Posterior vena cava (tissue), 2 donors: ENCODE measurements at regions not wholly inside any gene's neighbourhood (a gene's known extent, or its start where the extent isn't known, plus 50 kb on each side); places are given as distances from the start of the nearest gene placed in this dataset.

ENCODE experiments used
- DNase-seq: peaks from one replicate; pipeline ENCODE4 v3.0.0-alpha.2; 2020; ENCODE audit warnings: low spot score
- intact Hi-C, 2 donors: fragments of 100-400 bp; cut with DNase I; formaldehyde crosslinking; loops; one replicate each; pipeline versions ENCODE4 v1.14.1 to v1.14.2; 2022 to 2023
- donor health status: DM: yes; HTN: yes; CAD: no.
- donor health status: DM: yes; HTN: yes; CAD: no.

GRCh38 chr5:164372892-164373291, 867.5 kb downstream of the MAT2B start:
- no peak for DNase-seq
- intact Hi-C loops = no loop called here

GRCh38 chr5:164373876-164374275, 868.5 kb downstream of the MAT2B start:
- intact Hi-C loops = no loop called here
- DNase-seq = no peak

- intact Hi-C loops = no loop called here
- DNase-seq = no peak
Observed at GRCh38 chr5:164375051-164375450, 869.6 kb downstream of the MAT2B start.

- no peak for DNase-seq
- intact Hi-C loops = no loop called here
Observed at GRCh38 chr5:164376843-164377242, 871.4 kb downstream of the MAT2B start.

- intact Hi-C loops = no loop called here
- no peak for DNase-seq
Observed at GRCh38 chr5:164377746-164378145, 872.3 kb downstream of the MAT2B start.

GRCh38 chr5:164383662-164384061, 878.2 kb downstream of the MAT2B start:
- DNase-seq = no peak

GRCh38 chr5:164392531-164392930, 887.1 kb downstream of the MAT2B start:
- no peak for DNase-seq
- intact Hi-C loops = no loop called here

More at GRCh38 chr5:164383662-164384061, 878.2 kb downstream of the MAT2B start:
- intact Hi-C loops = no loop called here

GRCh38 chr5:164394686-164395194, 889.3 kb downstream of the MAT2B start:
- intact Hi-C loops = no loop called here
- DNase-seq = no peak

- intact Hi-C loops = no loop called here
- no peak for DNase-seq
Observed at GRCh38 chr5:164412531-164412930, 907.1 kb downstream of the MAT2B start.

- intact Hi-C loops = no loop called here
- DNase-seq = no peak
Observed at GRCh38 chr5:164420161-164420560, 914.7 kb downstream of the MAT2B start.

- intact Hi-C loops = no loop called here
- DNase-seq = no peak
Observed at GRCh38 chr5:164422400-164422799, 917.0 kb downstream of the MAT2B start.

GRCh38 chr5:164431634-164432304, 926.4 kb downstream of the MAT2B start:
- no peak for DNase-seq
- intact Hi-C loops = no loop called here

- no peak for DNase-seq
- intact Hi-C loops = no loop called here
Observed at GRCh38 chr5:164433106-164433870, 927.9 kb downstream of the MAT2B start.

- intact Hi-C loops = no loop called here
- DNase-seq = no peak
Observed at GRCh38 chr5:164435576-164435975, 930.2 kb downstream of the MAT2B start.

- DNase-seq = no peak
- intact Hi-C loops = no loop called here
Observed at GRCh38 chr5:164439799-164440198, 934.4 kb downstream of the MAT2B start.

- DNase-seq = no peak
- intact Hi-C loops = no loop called here
Observed at GRCh38 chr5:164449460-164449859, 944.0 kb downstream of the MAT2B start.

GRCh38 chr5:164466033-164466432, 960.6 kb downstream of the MAT2B start:
- intact Hi-C loops = no loop called here
- DNase-seq = no peak

GRCh38 chr5:164470312-164470711, 964.9 kb downstream of the MAT2B start:
- intact Hi-C loops = no loop called here
- DNase-seq = no peak

GRCh38 chr5:164472165-164472564, 966.7 kb downstream of the MAT2B start:
- DNase-seq = no peak
- intact Hi-C loops = no loop called here

- intact Hi-C loops = no loop called here
- DNase-seq = no peak
Observed at GRCh38 chr5:164475339-164475977, 970.0 kb downstream of the MAT2B start.
